ENCODE measurements at regions not wholly inside any gene's neighbourhood (a gene's known extent, or its start where the extent isn't known, plus 50 kb on each side); places are given as distances from the start of the nearest gene placed in this dataset.

GRCh38 chr13:84651705-84652104 is 769.4 kb upstream of the SLITRK1 start (continued):
- TF ChIP-seq, protein P1, sequence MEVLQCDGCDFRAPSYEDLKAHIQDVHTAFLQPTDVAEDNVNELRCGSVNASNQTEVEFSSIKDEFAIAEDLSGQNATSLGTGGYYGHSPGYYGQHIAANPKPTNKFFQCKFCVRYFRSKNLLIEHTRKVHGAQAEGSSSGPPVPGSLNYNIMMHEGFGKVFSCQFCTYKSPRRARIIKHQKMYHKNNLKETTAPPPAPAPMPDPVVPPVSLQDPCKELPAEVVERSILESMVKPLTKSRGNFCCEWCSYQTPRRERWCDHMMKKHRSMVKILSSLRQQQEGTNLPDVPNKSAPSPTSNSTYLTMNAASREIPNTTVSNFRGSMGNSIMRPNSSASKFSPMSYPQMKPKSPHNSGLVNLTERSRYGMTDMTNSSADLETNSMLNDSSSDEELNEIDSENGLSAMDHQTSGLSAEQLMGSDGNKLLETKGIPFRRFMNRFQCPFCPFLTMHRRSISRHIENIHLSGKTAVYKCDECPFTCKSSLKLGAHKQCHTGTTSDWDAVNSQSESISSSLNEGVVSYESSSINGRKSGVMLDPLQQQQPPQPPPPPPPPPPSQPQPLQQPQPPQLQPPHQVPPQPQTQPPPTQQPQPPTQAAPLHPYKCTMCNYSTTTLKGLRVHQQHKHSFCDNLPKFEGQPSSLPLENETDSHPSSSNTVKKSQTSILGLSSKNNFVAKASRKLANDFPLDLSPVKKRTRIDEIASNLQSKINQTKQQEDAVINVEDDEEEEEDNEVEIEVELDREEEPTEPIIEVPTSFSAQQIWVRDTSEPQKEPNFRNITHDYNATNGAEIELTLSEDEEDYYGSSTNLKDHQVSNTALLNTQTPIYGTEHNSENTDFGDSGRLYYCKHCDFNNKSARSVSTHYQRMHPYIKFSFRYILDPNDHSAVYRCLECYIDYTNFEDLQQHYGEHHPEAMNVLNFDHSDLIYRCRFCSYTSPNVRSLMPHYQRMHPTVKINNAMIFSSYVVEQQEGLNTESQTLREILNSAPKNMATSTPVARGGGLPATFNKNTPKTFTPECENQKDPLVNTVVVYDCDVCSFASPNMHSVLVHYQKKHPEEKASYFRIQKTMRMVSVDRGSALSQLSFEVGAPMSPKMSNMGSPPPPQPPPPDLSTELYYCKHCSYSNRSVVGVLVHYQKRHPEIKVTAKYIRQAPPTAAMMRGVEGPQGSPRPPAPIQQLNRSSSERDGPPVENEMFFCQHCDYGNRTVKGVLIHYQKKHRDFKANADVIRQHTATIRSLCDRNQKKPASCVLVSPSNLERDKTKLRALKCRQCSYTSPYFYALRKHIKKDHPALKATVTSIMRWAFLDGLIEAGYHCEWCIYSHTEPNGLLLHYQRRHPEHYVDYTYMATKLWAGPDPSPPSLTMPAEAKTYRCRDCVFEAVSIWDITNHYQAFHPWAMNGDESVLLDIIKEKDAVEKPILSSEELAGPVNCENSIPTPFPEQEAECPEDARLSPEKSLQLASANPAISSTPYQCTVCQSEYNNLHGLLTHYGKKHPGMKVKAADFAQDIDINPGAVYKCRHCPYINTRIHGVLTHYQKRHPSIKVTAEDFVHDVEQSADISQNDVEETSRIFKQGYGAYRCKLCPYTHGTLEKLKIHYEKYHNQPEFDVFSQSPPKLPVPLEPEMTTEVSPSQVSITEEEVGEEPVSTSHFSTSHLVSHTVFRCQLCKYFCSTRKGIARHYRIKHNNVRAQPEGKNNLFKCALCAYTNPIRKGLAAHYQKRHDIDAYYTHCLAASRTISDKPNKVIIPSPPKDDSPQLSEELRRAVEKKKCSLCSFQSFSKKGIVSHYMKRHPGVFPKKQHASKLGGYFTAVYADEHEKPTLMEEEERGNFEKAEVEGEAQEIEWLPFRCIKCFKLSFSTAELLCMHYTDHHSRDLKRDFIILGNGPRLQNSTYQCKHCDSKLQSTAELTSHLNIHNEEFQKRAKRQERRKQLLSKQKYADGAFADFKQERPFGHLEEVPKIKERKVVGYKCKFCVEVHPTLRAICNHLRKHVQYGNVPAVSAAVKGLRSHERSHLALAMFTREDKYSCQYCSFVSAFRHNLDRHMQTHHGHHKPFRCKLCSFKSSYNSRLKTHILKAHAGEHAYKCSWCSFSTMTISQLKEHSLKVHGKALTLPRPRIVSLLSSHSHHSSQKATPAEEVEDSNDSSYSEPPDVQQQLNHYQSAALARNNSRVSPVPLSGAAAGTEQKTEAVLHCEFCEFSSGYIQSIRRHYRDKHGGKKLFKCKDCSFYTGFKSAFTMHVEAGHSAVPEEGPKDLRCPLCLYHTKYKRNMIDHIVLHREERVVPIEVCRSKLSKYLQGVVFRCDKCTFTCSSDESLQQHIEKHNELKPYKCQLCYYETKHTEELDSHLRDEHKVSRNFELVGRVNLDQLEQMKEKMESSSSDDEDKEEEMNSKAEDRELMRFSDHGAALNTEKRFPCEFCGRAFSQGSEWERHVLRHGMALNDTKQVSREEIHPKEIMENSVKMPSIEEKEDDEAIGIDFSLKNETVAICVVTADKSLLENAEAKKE (CRISPR knock-in tag; IDR thresholded peaks at IDR 0.05): no peak
- TF ChIP-seq POLR2AphosphoS5 (IDR thresholded peaks at IDR 0.05; ENCODE audit: low read depth) (no peak), ZNF331 (CRISPR knock-in tag; IDR thresholded peaks at IDR 0.05; ENCODE audit: low read depth) (no peak), EZH2phosphoT487 (IDR thresholded peaks at IDR 0.05; ENCODE audit: unreplicated experiment) (no peak), ZNF114 (CRISPR knock-in tag; IDR thresholded peaks at IDR 0.05) (no peak), CREB1 (CRISPR knock-in tag; IDR thresholded peaks at IDR 0.05; ENCODE audit: low read depth) (no peak), JUNB (IDR thresholded peaks at IDR 0.05; ENCODE audit: unreplicated experiment) (no peak)
- TF ChIP-seq, protein P2, sequence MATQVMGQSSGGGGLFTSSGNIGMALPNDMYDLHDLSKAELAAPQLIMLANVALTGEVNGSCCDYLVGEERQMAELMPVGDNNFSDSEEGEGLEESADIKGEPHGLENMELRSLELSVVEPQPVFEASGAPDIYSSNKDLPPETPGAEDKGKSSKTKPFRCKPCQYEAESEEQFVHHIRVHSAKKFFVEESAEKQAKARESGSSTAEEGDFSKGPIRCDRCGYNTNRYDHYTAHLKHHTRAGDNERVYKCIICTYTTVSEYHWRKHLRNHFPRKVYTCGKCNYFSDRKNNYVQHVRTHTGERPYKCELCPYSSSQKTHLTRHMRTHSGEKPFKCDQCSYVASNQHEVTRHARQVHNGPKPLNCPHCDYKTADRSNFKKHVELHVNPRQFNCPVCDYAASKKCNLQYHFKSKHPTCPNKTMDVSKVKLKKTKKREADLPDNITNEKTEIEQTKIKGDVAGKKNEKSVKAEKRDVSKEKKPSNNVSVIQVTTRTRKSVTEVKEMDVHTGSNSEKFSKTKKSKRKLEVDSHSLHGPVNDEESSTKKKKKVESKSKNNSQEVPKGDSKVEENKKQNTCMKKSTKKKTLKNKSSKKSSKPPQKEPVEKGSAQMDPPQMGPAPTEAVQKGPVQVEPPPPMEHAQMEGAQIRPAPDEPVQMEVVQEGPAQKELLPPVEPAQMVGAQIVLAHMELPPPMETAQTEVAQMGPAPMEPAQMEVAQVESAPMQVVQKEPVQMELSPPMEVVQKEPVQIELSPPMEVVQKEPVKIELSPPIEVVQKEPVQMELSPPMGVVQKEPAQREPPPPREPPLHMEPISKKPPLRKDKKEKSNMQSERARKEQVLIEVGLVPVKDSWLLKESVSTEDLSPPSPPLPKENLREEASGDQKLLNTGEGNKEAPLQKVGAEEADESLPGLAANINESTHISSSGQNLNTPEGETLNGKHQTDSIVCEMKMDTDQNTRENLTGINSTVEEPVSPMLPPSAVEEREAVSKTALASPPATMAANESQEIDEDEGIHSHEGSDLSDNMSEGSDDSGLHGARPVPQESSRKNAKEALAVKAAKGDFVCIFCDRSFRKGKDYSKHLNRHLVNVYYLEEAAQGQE (IDR thresholded peaks at IDR 0.05; ENCODE audit: unreplicated experiment): no peak
